HuH-7 (cell line): ENCODE measurements at regions not wholly inside any gene's neighbourhood (a gene's known extent, or its start where the extent isn't known, plus 50 kb on each side); places are given as distances from the start of the nearest gene placed in this dataset.
A peak's percentile ranks its signal among the peaks of the same experiment; 100 is the strongest.
"Not testable (repeated sequence)": the region's sequence is repeated elsewhere in the genome, so short reads cannot be mapped to it uniquely, and the experiment has no call there.

Source experiments
- DNase-seq: peaks from one replicate; pipeline ENCODE4 v3.0.0; 2011; ENCODE audit warnings: low spot score

GRCh38 chr5:30596495-30597064, 596.9 kb upstream of the CDH6 start:
- DNase-seq, result no peak

DNA sequence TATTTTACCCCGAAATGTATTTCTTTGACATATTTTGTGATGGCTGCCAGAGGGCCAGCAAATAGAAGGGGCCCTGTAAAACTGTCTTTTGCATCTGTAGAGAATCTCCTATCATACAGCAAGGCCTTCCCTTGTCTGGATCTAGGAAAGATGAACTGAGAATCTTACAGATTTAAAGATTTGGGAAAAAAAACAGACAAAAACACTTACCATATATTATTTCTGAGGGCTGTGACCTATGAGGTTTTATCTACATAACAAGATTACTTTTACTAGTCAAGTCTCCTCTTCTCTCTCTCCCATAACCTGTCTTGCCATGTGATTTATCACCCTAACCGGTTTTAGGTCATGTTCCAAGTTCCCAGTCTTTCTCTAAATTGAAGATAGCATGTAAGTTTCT, 599.2 kb upstream of the CDH6 start:
- no peak for DNase-seq

DNA sequence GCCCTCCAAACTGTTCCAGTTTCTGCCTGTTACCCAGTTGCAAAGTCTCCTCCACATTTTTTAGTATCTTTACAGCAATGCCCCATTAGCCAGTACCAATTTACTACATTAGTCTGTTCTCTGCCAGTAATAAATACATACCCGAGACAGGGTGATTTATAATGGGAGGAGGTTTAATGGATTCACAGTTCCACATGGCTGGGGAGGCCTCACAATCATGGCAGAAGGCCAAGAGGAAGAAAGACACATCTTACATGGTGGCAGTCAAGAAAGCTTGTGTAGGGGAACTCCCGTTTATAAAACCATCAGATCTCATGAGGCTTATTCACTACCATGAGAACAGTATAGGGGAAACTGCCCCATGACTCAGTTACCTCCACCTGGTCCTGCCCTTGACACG, 600.7 kb upstream of the CDH6 start:
- no peak for DNase-seq

DNA sequence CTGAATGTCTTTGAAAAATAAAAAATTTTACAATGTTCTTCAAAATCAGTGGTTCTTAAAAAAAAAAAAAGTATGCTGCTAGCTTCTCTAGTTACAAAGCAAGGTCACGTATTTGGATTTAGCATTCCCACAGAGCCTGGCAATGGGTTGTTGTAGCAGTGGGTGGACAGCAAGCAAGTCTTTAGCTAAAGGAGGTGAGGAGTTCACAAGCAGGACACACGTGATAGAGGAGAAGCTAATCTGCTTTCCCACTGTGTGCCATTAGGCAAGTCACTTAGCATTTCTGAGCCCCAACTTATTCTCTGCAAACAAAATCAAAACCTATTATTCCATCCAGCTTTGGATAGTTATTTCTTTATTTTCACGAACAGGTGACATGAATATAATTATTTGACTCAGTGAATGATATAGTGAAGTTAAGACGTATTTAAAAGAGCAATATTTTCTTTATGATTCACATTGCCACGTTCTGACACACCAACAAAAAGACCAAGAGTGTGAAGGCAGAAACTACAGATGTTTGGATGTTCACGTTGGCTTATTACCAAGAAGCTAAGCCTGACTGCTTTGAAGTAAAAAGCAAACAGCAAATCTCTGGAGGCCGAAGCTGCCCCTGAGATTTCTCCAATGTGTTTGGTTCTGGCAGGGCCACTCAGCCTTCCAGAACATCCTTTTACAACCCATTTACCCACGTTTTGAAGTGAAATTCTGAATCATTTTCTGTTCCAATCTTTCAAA, 612.1 kb upstream of the CDH6 start:
- DNase-seq, result no peak

DNA sequence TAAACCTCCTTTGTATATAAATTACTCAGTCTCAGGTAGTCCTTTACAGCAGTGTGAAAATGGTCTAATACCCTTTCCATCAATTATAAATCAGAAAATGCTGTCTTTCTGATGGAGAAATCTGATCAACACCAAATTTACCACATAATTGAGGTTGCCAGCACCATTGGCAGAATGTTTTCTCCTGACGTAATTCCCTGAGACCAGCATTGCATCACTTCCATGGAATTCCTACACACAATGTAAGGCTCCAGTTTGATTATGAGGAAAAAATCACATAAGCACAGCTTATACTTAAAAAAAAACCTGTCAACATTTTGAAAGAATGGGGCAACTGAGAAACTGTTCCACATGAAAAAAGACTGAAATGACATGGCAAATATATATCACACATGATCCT, 618.7 kb upstream of the CDH6 start:
- DNase-seq, result no peak

- DNase-seq, result no peak
Observed at GRCh38 chr5:30572279-30572678, 621.2 kb upstream of the CDH6 start.

DNA sequence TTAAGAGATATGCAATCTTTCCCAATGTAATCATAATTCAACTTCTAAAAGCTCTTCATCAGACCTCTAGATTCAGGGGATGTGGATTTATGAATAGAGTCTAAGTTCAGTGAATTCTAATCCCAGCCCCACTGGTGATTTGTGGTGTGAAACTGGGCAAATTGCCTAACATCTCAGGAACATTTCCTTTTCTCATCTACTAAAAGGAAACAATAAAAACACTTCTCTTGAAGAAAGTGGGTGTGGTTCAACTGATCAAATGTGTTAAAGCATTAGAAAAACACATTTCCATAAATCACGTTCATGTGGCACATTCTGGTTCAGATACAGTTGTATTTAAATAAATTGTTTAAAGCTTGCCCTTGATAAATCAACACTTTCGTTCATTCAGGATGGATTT, 631.7 kb upstream of the CDH6 start:
- DNase-seq, result no peak

GRCh38 chr5:30551618-30552017, 641.9 kb upstream of the CDH6 start:
- DNase-seq, result no peak

- DNase-seq, result no peak
Observed at GRCh38 chr5:30548580-30549305, 644.7 kb upstream of the CDH6 start.

DNA sequence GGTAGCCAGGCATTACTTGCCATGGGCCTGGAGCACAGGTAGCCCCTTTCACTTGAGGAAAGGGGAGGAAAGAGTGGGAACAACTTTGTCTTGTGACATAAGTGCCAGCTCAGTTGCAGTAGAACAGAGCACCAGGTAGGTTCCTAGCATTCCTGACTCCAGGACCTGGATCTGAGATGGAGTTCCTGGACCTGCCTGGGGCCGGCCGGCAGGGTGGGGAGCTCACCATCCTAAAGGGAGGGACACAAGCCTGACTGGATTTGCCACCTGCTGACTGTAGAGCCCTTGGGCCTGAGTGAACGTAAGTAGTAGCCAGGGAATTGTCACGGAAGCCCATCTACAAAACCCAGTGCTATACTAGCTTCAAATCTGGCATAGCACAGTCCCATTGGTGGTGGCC, 653.3 kb upstream of the CDH6 start:
- no peak for DNase-seq

DNA sequence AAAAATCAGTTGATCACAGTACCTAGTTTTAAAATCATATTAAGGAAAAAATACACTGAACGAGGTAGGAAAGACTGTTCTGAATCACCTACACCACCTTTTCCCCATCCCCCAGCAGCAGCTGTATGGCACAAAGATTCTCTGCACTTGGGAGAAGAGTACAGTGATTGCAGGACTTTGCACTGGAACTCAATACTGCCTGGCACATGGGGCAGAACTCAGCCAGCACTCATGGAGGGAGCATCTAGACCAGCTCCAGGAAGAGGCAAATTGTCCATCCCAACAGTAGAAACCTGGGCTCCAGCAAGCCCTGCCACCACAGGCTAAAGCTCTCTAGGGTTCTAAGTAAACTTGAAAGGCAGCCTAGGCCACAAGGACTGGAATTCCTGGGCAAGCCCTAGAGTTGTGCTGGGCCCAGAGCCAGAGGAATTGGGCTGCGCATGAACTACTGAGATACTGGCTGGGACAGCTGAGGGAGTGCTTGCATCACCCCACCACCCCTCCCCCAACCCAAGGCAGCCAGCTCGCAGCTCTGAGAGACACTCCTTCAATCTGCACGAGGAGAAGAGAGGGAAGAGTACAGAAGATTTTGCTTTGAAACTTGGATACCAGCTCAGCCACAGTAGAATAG, 654.4 kb upstream of the CDH6 start:
- DNase-seq, result no peak

GRCh38 chr5:30525353-30525752, 668.1 kb upstream of the CDH6 start:
- DNase-seq, result no peak

DNA sequence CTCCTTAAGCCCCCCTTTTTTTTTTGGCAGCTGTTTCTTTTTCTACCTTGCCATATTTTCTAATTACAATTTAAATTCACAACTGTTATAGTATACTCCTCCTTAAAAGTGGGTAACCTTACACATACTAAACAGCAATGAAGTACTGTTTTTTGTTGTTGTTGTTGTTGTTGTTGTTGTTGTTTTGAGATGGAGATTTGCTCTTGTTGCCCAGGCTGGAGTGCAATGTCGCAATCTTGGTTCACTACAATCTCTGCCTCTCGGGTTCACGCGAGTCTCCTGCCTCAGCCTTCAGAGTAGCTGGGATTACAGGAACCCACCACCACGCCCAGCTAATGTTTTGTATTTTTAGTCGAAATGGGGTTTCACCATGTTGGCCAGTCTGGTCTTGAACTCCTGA, 669.1 kb upstream of the CDH6 start:
- no peak for DNase-seq

DNA sequence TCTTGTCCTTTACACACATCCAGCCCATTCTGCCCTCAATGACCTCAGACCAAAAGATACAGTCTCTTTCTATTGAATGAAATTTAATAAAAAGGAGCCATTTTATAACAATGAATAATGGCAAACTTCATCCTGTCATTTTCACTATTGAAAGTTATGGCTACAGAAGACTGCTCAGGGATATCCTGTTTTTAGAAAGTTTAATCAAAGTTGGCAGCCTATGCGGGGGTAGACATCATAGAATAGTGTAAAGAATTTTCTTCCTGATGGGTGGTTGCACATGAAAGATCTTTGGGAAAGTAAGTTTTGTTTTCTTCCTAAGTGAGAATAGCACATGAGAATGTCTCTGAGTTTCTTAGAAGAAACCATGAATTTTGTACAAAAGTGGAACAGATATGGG, 670.4 kb upstream of the CDH6 start:
- no peak for DNase-seq

GRCh38 chr5:30505014-30505886, 688.2 kb upstream of the CDH6 start:
- DNase-seq, result peak; percentile 8

DNA sequence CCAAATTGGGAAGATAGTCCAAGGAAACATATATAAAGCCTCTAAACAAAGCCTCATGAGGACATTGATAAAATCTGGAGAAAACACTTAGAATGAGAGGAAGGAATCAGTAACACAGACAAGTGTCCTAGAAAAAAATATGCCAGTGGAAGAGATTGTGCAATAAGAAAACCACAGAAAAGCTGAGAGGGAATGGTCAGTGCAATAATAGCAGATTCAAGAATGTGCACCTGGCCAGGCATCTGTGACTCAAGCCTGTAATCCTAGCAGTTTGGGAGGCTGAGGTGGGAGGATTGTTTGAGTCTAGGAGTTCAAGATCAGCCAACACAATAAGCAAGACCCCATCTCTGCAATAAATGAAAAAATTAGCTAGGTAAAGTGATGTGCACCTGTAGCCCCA, 691.2 kb upstream of the CDH6 start:
- DNase-seq, result no peak

GRCh38 chr5:30501065-30501464, 692.4 kb upstream of the CDH6 start:
- no peak for DNase-seq

DNA sequence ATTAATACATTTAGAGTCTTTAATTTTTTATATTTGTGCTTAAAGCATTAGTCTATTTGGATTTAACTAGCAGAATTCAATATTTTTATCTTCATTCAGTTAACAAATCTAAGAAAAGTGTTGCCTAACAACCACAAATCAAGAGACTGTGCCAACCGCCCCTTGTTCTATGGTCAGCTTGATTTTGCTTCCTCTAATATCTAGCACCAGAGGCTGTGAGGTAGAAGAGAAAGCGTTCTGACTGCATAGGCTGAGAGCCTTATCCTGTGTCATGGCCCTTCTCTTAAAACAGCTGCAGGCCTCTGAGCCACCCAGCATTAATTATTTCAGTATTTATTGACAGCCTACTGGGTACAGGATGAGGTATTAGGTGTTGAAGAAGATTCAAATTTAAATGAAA, 693.0 kb upstream of the CDH6 start:
- DNase-seq, result no peak

DNA sequence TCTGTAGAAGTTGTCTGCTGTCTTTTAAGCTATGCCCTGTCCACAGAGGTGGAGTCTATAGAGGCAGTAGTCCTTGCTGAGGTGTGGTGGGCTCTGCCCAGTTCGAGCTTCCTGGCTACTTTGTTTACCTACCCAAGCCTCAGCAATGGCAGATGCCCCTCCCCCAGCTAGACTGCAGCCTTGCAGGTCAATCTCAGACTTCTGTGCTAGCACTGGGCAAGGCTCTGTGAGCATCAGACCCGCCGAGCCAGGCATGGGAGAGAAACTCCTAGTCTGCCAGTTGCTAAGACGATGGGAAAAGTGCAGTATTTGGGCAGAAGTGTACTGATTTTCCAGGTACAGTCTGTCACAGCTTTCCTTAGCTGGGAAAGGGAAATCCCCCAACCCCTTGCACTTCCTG, 694.1 kb upstream of the CDH6 start:
- no peak for DNase-seq

- no peak for DNase-seq
Observed at GRCh38 chr5:30498972-30499371, 694.5 kb upstream of the CDH6 start.

GRCh38 chr5:30498509-30498908, 695.0 kb upstream of the CDH6 start:
- not testable (repeated sequence) for DNase-seq

GRCh38 chr5:30494113-30494512, 699.4 kb upstream of the CDH6 start:
- not testable (repeated sequence) for DNase-seq
